ENCODE measurements at regions not wholly inside any gene's neighbourhood (a gene's known extent, or its start where the extent isn't known, plus 50 kb on each side); places are given as distances from the start of the nearest gene placed in this dataset.
A peak's percentile ranks its signal among the peaks of the same experiment; 100 is the strongest.
"Not testable (repeated sequence)": the region's sequence is repeated elsewhere in the genome, so short reads cannot be mapped to it uniquely, and the experiment has no call there.

DNA sequence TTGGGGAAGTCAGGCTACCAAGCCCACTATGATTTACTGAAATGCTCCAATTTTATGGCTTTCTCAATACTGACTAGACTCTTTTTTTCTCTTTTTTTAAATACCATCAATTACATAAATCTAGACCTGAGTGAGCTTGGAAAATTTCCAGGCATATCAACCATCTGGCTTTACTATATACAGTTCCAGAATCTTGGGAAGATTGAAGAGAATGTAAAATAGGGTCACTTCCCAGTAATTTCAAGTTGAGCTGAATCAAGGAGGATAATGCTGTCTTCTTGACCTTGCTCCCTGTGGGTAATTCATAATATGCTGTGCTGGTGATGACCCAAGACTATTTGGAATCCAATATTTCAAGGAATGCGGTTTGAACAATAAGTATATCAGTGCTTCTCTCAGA, 108.1 kb downstream of the MAP3K21 start:
- DNase-seq = no peak

DNA sequence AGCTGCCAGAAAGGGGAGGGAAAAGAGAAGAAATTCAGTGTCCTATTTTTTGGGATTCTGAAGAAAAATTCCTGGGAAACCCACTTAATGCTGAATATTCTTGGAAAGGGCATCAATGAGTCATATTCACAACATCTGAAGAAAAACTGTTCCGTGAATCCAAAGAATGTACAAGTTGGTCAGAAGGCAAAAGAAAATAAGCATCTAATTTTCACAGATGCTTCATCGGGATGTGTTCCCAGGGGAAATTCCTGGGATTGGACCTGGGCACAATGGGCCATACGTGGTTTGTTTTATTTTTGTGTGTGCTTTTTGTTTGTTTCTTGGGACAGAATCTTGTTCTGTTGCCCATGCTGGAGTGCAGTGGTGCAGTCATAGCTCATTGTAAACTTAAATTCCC, 112.2 kb downstream of the MAP3K21 start:
- DNase-seq = no peak

GRCh38 chr1:233440951-233441401, 113.5 kb downstream of the MAP3K21 start:
- DNase-seq = peak; percentile 50

DNA sequence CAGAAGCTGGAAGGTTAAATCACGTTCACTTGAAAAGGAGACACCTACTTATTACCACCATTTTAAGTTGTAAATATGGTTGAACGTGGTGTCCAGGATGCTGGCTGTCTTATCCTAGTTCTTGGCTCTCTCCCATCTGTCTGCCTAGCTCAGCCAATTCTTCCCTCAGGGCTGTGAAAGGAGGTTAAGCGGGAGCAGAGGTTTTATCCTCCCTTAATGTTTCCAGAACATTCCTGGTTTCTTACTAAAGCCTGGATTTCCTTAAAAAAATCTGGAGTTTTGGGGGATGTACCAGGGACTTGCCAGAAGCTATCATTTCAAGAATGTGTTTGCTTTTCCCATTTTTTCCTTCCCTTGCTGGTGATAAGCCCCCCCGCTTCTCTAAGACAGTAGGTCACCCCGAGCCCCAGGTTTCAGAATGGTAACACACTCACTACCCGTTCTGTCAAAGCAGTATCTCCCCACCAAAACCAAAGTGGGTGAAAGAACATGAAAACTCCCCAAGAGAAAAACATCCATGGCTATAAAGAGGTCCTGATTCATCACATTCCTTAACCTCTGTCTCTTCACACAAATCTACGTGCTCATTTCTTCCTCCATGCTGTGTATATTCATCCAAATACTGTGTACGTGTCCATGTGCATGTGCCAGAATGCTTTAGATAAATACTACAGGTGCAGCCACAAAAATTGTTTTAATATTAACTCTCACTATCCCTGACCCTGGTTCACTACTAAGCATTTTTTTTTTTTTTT, 114.7 kb downstream of the MAP3K21 start:
- DNase-seq = peak; percentile 65

GRCh38 chr1:233443040-233443760, 115.7 kb downstream of the MAP3K21 start:
- peak; percentile 51 for DNase-seq

DNA sequence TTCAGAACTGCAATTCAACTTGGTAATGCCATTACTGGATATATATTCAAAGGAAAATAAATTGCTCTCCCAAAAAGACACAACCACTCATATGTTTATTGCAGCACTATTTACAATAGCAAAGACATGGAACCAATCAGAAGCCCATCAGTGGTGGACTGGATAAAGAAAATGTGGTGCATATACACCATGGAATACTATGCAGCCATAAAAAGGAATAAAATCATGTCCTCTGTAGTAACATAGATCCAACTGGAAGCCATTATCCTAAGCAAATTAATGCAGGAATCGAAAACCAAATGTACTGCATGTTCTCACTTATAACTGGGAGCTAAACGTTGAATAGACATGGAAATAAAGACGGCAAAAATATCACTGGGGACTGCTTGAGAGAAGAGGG, 117.0 kb downstream of the MAP3K21 start:
- DNase-seq = no peak

GRCh38 chr1:233445737-233446136, 118.2 kb downstream of the MAP3K21 start:
- no peak for DNase-seq

- DNase-seq = no peak
These were observed 119.4 kb downstream of the MAP3K21 start for GRCh38 chr1:233446935-233447334.

GRCh38 chr1:233448109-233448689, 120.7 kb downstream of the MAP3K21 start:
- DNase-seq = no peak

- DNase-seq = no peak
These were observed 125.2 kb downstream of the MAP3K21 start for GRCh38 chr1:233452724-233453123.

GRCh38 chr1:233453433-233454200, 126.1 kb downstream of the MAP3K21 start:
- DNase-seq = no peak

- DNase-seq = no peak
These were observed 132.0 kb downstream of the MAP3K21 start for GRCh38 chr1:233459470-233459945.

- DNase-seq = no peak
These were observed 132.4 kb downstream of the MAP3K21 start for GRCh38 chr1:233459968-233460367.

DNA sequence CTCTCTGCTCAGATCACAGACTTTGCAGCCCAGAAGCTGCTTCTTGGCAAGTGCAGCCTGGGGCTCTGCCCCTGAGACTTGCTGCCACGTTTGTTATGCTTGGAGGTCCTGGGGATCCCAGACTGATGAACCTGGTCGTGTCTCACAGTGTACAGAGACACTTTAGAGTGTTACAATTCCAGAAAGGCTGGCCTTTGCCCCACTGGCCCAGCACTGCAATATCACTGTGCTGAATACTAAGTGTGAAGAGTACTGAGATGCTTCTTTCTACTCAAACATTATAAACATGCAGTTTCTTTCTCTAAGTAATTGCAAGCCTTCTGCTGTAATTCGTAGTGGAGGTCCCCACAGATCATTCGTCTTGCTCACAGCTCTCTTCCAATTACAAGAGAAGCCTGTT, 133.2 kb downstream of the MAP3K21 start:
- DNase-seq = no peak

DNA sequence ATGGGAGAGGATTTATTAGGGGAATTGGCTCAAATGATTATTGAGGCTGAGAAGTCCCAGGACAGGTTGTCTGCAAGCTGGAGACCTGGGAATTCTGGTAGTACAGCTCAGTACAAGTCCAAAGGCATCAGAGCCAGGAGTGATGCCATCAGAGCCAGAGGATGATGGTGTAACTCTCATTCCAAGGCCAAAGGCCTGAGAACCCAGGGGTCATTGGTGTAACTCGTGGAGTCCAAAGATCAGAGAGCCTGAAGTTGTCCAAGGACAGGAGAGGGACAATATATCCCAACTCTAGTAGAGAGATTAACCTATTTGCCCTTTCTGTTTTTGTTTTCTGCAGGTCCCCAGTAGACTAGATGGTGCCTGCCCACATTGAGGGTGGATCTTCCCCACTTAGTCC, 134.3 kb downstream of the MAP3K21 start:
- no peak for DNase-seq

DNA sequence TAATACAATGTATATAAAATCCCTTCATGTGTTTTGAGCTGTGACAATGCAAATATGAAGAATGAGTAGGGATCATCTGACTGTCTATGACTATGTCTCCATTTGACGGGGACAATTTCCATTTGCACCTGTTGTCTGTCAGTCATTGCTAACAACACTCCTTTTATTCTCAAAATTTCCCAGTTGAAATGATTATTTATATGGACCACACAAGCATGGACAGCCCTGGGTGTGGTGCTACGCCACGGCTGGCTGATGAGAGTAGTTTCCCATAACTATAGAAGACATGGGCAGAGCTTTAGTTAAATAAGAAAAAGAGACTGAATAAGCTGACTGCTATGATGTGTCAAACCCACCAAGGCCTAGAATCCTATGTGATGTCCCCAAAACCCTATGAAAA, 135.8 kb downstream of the MAP3K21 start:
- DNase-seq = no peak

DNA sequence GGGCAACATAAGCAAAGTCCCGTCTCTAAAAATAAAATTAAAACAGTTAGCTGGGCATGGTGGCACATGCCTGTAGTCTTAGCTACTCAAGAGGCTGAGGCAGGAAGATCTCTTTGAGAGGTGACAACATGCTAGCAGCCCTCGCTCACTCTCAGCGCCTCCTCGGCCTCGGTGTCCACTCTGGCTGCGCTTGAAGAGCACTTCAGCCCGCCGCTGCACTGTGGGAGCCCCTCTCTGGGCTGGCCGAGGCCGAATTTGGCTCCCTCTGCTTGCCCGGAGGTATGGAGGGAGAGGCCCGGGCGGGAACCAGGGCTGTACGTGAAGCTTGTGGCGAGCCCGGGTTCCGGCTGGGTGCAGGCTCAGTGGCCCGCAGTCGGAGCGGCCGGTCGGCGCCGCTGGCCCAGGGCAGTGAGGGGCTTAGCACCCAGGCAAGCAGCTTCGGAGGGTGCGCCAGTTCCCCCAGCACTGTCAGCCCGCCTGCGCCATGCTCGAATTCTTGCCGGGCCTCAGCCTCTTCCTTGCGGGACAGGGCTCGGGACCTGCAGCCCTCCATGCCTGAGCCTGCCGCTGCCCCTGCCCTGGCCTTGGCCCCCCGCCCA, 138.3 kb downstream of the MAP3K21 start:
- DNase-seq = no peak

DNA sequence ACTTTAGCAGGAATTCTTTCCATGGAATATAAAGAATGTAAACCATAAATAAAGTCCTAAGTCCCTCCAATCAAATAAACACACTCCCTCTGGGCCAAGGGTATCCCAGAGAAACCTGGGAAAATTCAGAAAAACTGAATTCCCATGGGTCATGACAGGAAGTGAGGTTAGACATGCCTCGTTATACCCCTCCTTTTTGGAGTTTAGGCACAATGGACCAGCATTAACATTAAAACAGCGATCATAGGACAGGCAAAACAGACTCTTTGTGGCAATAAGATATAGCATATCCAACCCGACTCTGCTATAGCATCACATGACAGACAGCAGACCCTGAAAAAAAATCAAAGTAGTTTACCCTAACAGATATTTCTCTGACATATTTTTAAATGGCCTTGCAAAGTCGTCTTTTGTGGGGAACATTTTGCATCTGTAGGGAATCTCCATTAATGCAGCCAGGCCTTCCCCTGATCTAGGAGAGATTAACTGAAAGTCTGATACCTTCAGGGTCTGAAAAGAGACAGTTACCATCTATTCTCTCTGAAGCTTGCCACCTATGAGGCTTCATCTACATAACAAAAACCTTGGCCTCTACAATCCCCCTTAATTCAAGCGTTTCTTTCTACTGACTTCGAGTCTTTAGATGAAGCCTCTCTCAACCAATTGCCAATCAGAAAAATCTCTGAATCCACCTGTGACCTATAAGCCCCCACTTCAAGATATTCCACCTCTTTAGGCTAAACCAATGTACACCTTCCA, 143.0 kb upstream of the KCNK1 start:
- no peak for DNase-seq

- DNase-seq = not testable (repeated sequence)
These were observed 142.1 kb upstream of the KCNK1 start for GRCh38 chr1:233471851-233472250.

- DNase-seq = not testable (repeated sequence)
These were observed 141.1 kb upstream of the KCNK1 start for GRCh38 chr1:233472796-233473195.

DNA sequence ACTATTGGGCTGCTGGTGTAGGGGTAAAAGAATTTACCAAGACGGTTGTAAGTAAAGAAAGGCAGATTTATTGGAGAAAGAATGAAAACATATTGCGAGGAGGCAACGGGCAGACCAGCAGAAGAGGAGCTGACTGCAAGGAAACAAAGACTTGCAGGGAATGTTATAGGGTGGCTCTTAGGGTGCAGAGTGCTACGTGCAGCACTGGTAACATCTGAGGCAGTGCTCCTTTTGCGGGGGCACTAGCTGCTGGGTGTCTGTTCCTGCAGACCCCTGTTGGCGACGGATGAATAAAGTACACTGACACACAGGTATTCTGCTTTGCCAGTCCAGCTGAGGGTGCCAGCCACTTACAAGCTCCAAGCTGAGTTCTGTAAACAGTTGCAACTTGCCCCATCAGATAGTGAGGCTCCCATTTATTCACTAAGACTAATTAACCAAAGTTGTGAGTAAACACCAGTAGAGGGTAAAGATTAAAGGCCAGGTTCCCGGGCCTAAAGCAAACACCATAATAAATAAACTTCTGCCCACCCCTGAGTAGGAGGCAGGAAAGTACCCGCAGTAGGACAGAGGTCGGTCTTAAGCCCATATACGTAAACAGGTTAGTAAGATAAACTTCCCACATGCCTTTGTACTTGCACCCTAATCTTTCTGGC, 140.2 kb upstream of the KCNK1 start:
- no peak for DNase-seq

Data from NCI-H226 (cell line).